HG02571 (cell line): ENCODE measurements at regions not wholly inside any gene's neighbourhood (a gene's known extent, or its start where the extent isn't known, plus 50 kb on each side); places are given as distances from the start of the nearest gene placed in this dataset.

Experiments used
- ATAC-seq: cut with Tn5 transposase; IDR thresholded peaks from one replicate; pipeline ENCODE4 v1.9.1; 2021; ENCODE audit warnings: mild to moderate bottlenecking, moderate library complexity; ENCODE audit not compliant: unreplicated experiment

- no peak for ATAC-seq
These were observed 895.6 kb downstream of the TTLL7 start for GRCh38 chr1:83103341-83103740.

- ATAC-seq = no peak
These were observed 896.3 kb downstream of the TTLL7 start for GRCh38 chr1:83102630-83103071.

- no peak for ATAC-seq
These were observed 897.5 kb downstream of the TTLL7 start for GRCh38 chr1:83101406-83101805.

- ATAC-seq = no peak
These were observed 898.8 kb downstream of the TTLL7 start for GRCh38 chr1:83100133-83100532.

- no peak for ATAC-seq
These were observed 900.1 kb downstream of the TTLL7 start for GRCh38 chr1:83098791-83099190.

GRCh38 chr1:83098131-83098530, 900.8 kb downstream of the TTLL7 start:
- ATAC-seq = no peak

- no peak for ATAC-seq
These were observed 901.2 kb downstream of the TTLL7 start for GRCh38 chr1:83097715-83098114.

GRCh38 chr1:83095570-83095969, 903.4 kb downstream of the TTLL7 start:
- no peak for ATAC-seq

GRCh38 chr1:83090195-83090594, 908.7 kb downstream of the TTLL7 start:
- ATAC-seq = no peak

- ATAC-seq = no peak
These were observed 911.1 kb downstream of the TTLL7 start for GRCh38 chr1:83087851-83088250.

GRCh38 chr1:83086986-83087512, 911.9 kb downstream of the TTLL7 start:
- ATAC-seq = no peak

- no peak for ATAC-seq
These were observed 912.6 kb downstream of the TTLL7 start for GRCh38 chr1:83086346-83086745.

GRCh38 chr1:83083589-83084224, 915.2 kb downstream of the TTLL7 start:
- no peak for ATAC-seq

- ATAC-seq = no peak
These were observed 921.5 kb downstream of the TTLL7 start for GRCh38 chr1:83077411-83077810.

GRCh38 chr1:83075107-83075506, 923.8 kb downstream of the TTLL7 start:
- ATAC-seq = no peak

GRCh38 chr1:83067954-83068353, 931.0 kb downstream of the TTLL7 start:
- ATAC-seq = no peak

GRCh38 chr1:83065952-83066727, 932.8 kb downstream of the TTLL7 start:
- ATAC-seq = no peak

GRCh38 chr1:83064589-83065242, 934.2 kb downstream of the TTLL7 start:
- no peak for ATAC-seq

- ATAC-seq = no peak
These were observed 938.1 kb downstream of the TTLL7 start for GRCh38 chr1:83060651-83061390.

- no peak for ATAC-seq
These were observed 938.7 kb downstream of the TTLL7 start for GRCh38 chr1:83060221-83060620.

- no peak for ATAC-seq
These were observed 940.6 kb downstream of the TTLL7 start for GRCh38 chr1:83058327-83058726.
